B cell (primary cell): ENCODE measurements at regions not wholly inside any gene's neighbourhood (a gene's known extent, or its start where the extent isn't known, plus 50 kb on each side); places are given as distances from the start of the nearest gene placed in this dataset.

Source experiments
- EZH2 ChIP-seq: IDR thresholded peaks from 2 replicates; pipeline ENCODE4 v1.6.1; 2012; ENCODE audit warnings: borderline replicate concordance, low read depth, mild to moderate bottlenecking, moderate library complexity, low read length; ENCODE audit not compliant: insufficient read depth, poor library complexity, severe bottlenecking
- TF ChIP-seq, protein P1 (sequence below): fragments of 200-600 bp; IDR thresholded peaks from one replicate; pipeline ENCODE4 v1.8.0; 2022; ENCODE audit warnings: antibody characterized with exemption, mild to moderate bottlenecking

DNA sequence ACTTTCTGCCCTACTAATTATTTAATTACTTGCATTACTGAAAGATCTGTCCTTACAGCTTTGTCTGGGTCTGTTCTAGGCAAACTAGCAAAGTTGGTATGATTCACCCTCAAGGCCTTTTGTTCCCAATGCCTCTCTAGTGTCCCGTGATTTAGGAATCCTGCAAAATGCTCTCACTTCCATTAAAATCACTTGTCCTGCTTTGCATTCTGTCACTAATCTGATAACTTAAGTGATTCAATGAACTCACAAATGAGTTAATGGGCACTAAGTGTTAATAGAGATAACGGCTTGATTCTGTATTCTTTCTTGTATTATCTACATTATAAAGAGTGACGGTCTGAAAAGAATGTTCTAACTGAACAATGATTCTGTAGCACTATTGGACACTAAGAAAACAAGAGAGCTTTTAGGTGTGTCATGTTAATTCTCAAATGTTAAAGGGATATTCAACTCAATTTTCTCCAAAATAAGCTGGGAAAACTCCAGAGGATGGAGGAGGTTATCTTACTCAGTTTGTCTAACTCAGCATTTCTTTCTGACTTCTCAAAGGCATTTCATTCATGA, 697.3 kb downstream of the CETN3 start:
- TF ChIP-seq, protein P1, sequence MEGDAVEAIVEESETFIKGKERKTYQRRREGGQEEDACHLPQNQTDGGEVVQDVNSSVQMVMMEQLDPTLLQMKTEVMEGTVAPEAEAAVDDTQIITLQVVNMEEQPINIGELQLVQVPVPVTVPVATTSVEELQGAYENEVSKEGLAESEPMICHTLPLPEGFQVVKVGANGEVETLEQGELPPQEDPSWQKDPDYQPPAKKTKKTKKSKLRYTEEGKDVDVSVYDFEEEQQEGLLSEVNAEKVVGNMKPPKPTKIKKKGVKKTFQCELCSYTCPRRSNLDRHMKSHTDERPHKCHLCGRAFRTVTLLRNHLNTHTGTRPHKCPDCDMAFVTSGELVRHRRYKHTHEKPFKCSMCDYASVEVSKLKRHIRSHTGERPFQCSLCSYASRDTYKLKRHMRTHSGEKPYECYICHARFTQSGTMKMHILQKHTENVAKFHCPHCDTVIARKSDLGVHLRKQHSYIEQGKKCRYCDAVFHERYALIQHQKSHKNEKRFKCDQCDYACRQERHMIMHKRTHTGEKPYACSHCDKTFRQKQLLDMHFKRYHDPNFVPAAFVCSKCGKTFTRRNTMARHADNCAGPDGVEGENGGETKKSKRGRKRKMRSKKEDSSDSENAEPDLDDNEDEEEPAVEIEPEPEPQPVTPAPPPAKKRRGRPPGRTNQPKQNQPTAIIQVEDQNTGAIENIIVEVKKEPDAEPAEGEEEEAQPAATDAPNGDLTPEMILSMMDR: no peak
- no peak for TF ChIP-seq EZH2
